ENCODE measurements at regions not wholly inside any gene's neighbourhood (a gene's known extent, or its start where the extent isn't known, plus 50 kb on each side); places are given as distances from the start of the nearest gene placed in this dataset.

DNA sequence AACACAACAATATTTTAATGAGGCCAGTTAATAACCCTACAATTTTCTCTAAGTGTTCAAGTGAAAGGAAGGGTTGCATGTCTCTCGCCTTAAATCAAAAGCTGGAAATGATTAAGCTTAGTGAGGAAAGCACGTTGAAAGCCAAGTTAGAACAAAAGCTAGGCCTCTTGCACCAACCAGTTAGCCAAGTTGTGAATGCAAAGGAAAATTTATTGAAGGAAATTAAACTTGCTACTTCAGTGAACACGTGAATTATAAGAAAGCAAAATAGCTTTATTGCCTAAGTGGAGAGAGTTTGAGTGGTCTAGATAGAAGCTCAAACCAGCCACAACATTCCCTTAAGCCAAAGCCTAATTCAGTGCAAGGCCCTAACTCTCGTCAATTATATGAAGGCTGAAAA, 135.6 kb downstream of the DUSP10 start:
- ChIA-PET POLR2A (interaction anchor here (1.5 kb wide), 1 partner anchor 84 kb away, joined by 4 read pairs; no protein-coding TSS in a partner anchor), CTCF (ENCODE audit: unreplicated experiment) (no interaction called here)
- no TSS peak for BruUV-seq (replicated peaks)
- Histone ChIP-seq H3K4me3 (ENCODE audit: low read depth, low read length, poor library complexity, severe bottlenecking) (no peak overlapping the region), H2AFZ (ENCODE audit: low read length) (no peak overlapping the region), H3K4me1 (ENCODE audit: insufficient read depth, low read length, poor library complexity, severe bottlenecking) (no peaks in the 10 kb centered on the region), H3K79me2 (ENCODE audit: insufficient read depth, low read depth, low read length) (no peaks in the 10 kb centered on the region), H3K9me3 (ENCODE audit: low read length) (no peaks in the 10 kb centered on the region), H3K27ac (ENCODE audit: low read depth, low read length, poor library complexity, severe bottlenecking) (no peak overlapping the region), H4K20me1 (ENCODE audit: insufficient read depth, low read length) (no peaks in the 10 kb centered on the region), H3K4me2 (ENCODE audit: low read length) (no peak overlapping the region), H3K9me2 (ENCODE audit: insufficient read depth, low read length) (no peaks in the 10 kb centered on the region), H3K36me3 (ENCODE audit: insufficient read depth, low read length) (no peaks in the 10 kb centered on the region)
- DNase-seq (ENCODE audit: low spot score) = no peak
- intact Hi-C loops (cut with micrococcal nuclease; ENCODE audit: unreplicated experiment) = no loop called here
- no peak for TF ChIP-seq CTCF (conservative IDR thresholded peaks at IDR 0.05; ENCODE audit: low read length)
- TF ChIP-seq EZH2phosphoT487 (IDR thresholded peaks at IDR 0.05; ENCODE audit: borderline replicate concordance, low read depth, low read length) = no peak

GRCh38 chr1:221608835-221609320, 133.0 kb downstream of the DUSP10 start:
- no peak overlapping the region for H3K4me2 ChIP-seq (ENCODE audit: low read length)
- POLR2A ChIA-PET = interaction anchor here (1.0 kb wide), 1 partner anchor 9 kb away, joined by 6 read pairs; no protein-coding TSS in a partner anchor
- TF ChIP-seq CTCF (conservative IDR thresholded peaks at IDR 0.05; ENCODE audit: low read length) (no peak), EZH2phosphoT487 (IDR thresholded peaks at IDR 0.05; ENCODE audit: borderline replicate concordance, low read depth, low read length) (no peak)

DNA sequence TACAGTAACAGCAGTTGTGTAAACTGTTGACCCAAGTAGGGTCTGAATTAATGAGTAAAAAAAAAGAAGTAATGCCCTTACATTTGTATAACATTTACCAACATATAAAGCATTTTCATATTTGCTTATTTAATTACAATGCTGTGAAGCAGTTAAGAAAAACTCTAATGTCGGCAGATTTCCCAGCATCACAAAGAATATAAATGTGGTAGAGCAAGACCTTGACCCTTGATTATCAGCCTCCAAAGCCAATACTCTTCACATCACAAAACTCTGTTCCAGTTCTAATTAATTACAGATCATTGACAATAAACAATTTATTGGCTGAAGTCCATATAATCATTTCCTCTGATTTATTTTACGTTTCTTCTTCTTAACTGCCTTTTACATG, 130.2 kb downstream of the DUSP10 start:
- Histone ChIP-seq H2AFZ (ENCODE audit: low read length) (no peak overlapping the region), H3K27ac (ENCODE audit: low read depth, low read length, poor library complexity, severe bottlenecking) (no peak overlapping the region), H3K9me2 (ENCODE audit: insufficient read depth, low read length) (no peaks in the 10 kb centered on the region), H3K36me3 (ENCODE audit: insufficient read depth, low read length) (no peaks in the 10 kb centered on the region), H3K4me2 (ENCODE audit: low read length) (no peak overlapping the region), H3K4me3 (ENCODE audit: low read depth, low read length, poor library complexity, severe bottlenecking) (no peak overlapping the region), H3K79me2 (ENCODE audit: insufficient read depth, low read depth, low read length) (no peaks in the 10 kb centered on the region), H3K9me3 (ENCODE audit: low read length) (no peaks in the 10 kb centered on the region), H4K20me1 (ENCODE audit: insufficient read depth, low read length) (no peaks in the 10 kb centered on the region), H3K4me1 (ENCODE audit: insufficient read depth, low read length, poor library complexity, severe bottlenecking) (no peaks in the 10 kb centered on the region)
- CTCF ChIA-PET (ENCODE audit: unreplicated experiment) = no interaction called here
- no TSS peak for BruUV-seq (replicated peaks)
- POLR2A ChIA-PET = no interaction called here
- intact Hi-C loops (cut with micrococcal nuclease; ENCODE audit: unreplicated experiment) = no loop called here
- no peak for TF ChIP-seq EZH2phosphoT487 (IDR thresholded peaks at IDR 0.05; ENCODE audit: borderline replicate concordance, low read depth, low read length)
- TF ChIP-seq CTCF (conservative IDR thresholded peaks at IDR 0.05; ENCODE audit: low read length) = no peak
- no peak for DNase-seq (ENCODE audit: low spot score)

More at GRCh38 chr1:221608835-221609320, 133.0 kb downstream of the DUSP10 start:
- no peak overlapping the region for H3K4me3 ChIP-seq (ENCODE audit: low read depth, low read length, poor library complexity, severe bottlenecking)
- H3K27ac ChIP-seq (ENCODE audit: low read depth, low read length, poor library complexity, severe bottlenecking) = no peak overlapping the region
- H3K36me3 ChIP-seq (ENCODE audit: insufficient read depth, low read length) = no peaks in the 10 kb centered on the region
- no peaks in the 10 kb centered on the region for H3K79me2 ChIP-seq (ENCODE audit: insufficient read depth, low read depth, low read length)
- H3K9me2 ChIP-seq (ENCODE audit: insufficient read depth, low read length) = no peaks in the 10 kb centered on the region
- intact Hi-C loops (cut with micrococcal nuclease; ENCODE audit: unreplicated experiment) = no loop called here
- no TSS peak for BruUV-seq (replicated peaks)
- H3K9me3 ChIP-seq (ENCODE audit: low read length) = no peaks in the 10 kb centered on the region
- no peak overlapping the region for H2AFZ ChIP-seq (ENCODE audit: low read length)
- no peak for DNase-seq (ENCODE audit: low spot score)
- H3K4me1 ChIP-seq (ENCODE audit: insufficient read depth, low read length, poor library complexity, severe bottlenecking) = no peaks in the 10 kb centered on the region
- CTCF ChIA-PET (ENCODE audit: unreplicated experiment) = no interaction called here
- H4K20me1 ChIP-seq (ENCODE audit: insufficient read depth, low read length) = no peaks in the 10 kb centered on the region
